Glutamatergic neuron (in vitro differentiated cells): ENCODE measurements at regions not wholly inside any gene's neighbourhood (a gene's known extent, or its start where the extent isn't known, plus 50 kb on each side); places are given as distances from the start of the nearest gene placed in this dataset.

Source experiments
- DNase-seq: peaks from one replicate; pipeline ENCODE4 v3.0.0; 2022
- H3K27ac Mint-ChIP-seq: one replicate; pipeline ENCODE4 v1.8.0; 2020; ENCODE audit warnings: mild to moderate bottlenecking, mixed read lengths, inconsistent platforms; ENCODE audit not compliant: unreplicated experiment
- H3K27me3 Mint-ChIP-seq: one replicate; pipeline ENCODE4 v1.8.0; 2020; ENCODE audit warnings: mild to moderate bottlenecking, moderate library complexity, mixed read lengths, inconsistent platforms; ENCODE audit not compliant: unreplicated experiment
- H3K36me3 Mint-ChIP-seq: one replicate; pipeline ENCODE4 v1.8.0; 2020; ENCODE audit warnings: mild to moderate bottlenecking, mixed read lengths, inconsistent platforms; ENCODE audit not compliant: unreplicated experiment
- H3K4me1 Mint-ChIP-seq: one replicate; pipeline ENCODE4 v1.8.0; 2020; ENCODE audit warnings: mild to moderate bottlenecking, low read depth, mixed read lengths, inconsistent platforms; ENCODE audit not compliant: unreplicated experiment
- H3K4me3 Mint-ChIP-seq: one replicate; pipeline ENCODE4 v1.8.0; 2020; ENCODE audit warnings: mild to moderate bottlenecking, mixed read lengths, inconsistent platforms; ENCODE audit not compliant: unreplicated experiment
- H3K9me3 Mint-ChIP-seq: one replicate; pipeline ENCODE4 v1.8.0; 2020; ENCODE audit warnings: mild to moderate bottlenecking, moderate library complexity, mixed read lengths, inconsistent platforms; ENCODE audit not compliant: unreplicated experiment
- TF ChIP-seq, protein P1 (sequence below): fragments of 200-600 bp; sonication (generic); IDR thresholded peaks from one replicate; pipeline ENCODE4 v1.5.0; 2021; ENCODE audit not compliant: partially characterized antibody, unreplicated experiment

DNA sequence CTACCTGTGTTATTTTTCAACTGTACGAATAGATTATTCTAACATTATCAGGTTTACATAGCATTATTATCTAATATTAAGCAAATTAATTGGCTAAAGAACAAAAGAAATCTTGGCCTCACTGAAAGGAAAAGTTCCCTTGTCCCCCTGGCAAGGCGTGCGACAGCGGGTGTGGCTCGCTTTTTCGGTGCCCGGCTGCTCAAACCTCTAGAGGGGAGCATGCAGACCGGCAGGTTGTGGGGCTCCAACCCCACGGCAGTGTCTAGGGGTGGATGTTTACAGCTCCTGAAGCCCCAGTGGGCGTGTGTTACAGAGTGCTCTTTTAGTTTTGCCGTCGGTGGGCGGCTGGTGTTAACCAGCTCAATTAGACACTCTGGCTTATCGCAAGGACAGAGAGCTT, 456.4 kb downstream of the TNS3 start:
- H3K36me3 Mint-ChIP-seq: no peaks in the 10 kb centered on the region
- no peaks in the 10 kb centered on the region for H3K27me3 Mint-ChIP-seq
- no peak overlapping the region for H3K27ac Mint-ChIP-seq
- no peaks in the 10 kb centered on the region for H3K9me3 Mint-ChIP-seq
- H3K4me3 Mint-ChIP-seq: no peak overlapping the region
- TF ChIP-seq, protein P1, sequence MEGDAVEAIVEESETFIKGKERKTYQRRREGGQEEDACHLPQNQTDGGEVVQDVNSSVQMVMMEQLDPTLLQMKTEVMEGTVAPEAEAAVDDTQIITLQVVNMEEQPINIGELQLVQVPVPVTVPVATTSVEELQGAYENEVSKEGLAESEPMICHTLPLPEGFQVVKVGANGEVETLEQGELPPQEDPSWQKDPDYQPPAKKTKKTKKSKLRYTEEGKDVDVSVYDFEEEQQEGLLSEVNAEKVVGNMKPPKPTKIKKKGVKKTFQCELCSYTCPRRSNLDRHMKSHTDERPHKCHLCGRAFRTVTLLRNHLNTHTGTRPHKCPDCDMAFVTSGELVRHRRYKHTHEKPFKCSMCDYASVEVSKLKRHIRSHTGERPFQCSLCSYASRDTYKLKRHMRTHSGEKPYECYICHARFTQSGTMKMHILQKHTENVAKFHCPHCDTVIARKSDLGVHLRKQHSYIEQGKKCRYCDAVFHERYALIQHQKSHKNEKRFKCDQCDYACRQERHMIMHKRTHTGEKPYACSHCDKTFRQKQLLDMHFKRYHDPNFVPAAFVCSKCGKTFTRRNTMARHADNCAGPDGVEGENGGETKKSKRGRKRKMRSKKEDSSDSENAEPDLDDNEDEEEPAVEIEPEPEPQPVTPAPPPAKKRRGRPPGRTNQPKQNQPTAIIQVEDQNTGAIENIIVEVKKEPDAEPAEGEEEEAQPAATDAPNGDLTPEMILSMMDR: no peak
- DNase-seq: no peak
- H3K4me1 Mint-ChIP-seq: no peaks in the 10 kb centered on the region

DNA sequence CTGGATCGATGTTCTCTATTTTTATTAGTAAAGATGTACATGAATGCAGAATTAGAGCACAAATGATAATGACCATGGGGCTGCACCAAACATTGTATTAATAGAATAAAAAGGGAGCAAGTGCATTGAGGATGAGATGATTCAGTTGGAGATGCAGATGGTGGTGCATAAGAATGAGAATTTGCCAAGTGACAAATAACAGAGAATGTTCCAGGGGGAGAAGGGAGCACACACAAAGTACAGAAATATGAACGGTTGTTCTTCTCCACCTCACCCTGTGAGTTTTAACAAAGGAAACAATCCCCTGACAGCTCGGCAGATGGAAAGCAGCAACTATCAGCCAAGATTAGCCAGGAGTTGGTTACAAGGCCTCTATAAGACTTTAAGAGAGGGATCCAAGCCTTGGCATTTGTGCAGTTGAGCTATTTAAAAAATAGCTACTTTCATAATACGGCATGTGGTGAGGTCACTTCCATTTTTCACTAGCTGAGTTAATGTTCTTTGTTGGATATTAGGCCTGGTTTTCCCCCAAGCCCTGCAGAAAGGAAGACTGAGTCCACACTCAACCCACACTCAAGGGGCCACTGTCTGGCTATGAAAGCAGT, 462.5 kb downstream of the TNS3 start:
- DNase-seq: no peak
- H3K27me3 Mint-ChIP-seq: peaks cover 3% of the 10 kb centered on the region
- H3K4me1 Mint-ChIP-seq: no peaks in the 10 kb centered on the region
- H3K27ac Mint-ChIP-seq: no peak overlapping the region
- no peaks in the 10 kb centered on the region for H3K36me3 Mint-ChIP-seq
- no peak overlapping the region for H3K4me3 Mint-ChIP-seq
- TF ChIP-seq, protein P1: no peak
- H3K9me3 Mint-ChIP-seq: no peaks in the 10 kb centered on the region

DNA sequence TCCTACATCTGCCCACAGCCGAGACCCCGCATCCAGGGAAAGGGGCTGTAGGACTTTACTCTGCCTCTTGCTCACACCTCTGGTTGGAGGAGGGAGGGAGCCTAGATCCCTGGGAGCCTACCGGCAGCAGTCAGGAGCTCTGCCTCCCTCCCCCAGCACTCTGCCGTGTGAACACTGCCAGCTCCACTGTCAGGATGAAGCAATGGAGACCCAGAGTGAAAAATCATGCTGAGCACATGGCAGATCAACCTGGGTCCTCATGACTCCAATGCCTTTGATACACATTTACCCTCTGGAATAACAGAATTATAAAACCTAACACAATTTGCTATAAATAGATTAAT, 477.7 kb downstream of the TNS3 start:
- H3K27me3 Mint-ChIP-seq: no peaks in the 10 kb centered on the region
- H3K4me1 Mint-ChIP-seq: no peaks in the 10 kb centered on the region
- TF ChIP-seq, protein P1: no peak
- no peaks in the 10 kb centered on the region for H3K36me3 Mint-ChIP-seq
- no peak for DNase-seq
- H3K4me3 Mint-ChIP-seq: no peak overlapping the region
- H3K27ac Mint-ChIP-seq: no peak overlapping the region
- no peaks in the 10 kb centered on the region for H3K9me3 Mint-ChIP-seq

DNA sequence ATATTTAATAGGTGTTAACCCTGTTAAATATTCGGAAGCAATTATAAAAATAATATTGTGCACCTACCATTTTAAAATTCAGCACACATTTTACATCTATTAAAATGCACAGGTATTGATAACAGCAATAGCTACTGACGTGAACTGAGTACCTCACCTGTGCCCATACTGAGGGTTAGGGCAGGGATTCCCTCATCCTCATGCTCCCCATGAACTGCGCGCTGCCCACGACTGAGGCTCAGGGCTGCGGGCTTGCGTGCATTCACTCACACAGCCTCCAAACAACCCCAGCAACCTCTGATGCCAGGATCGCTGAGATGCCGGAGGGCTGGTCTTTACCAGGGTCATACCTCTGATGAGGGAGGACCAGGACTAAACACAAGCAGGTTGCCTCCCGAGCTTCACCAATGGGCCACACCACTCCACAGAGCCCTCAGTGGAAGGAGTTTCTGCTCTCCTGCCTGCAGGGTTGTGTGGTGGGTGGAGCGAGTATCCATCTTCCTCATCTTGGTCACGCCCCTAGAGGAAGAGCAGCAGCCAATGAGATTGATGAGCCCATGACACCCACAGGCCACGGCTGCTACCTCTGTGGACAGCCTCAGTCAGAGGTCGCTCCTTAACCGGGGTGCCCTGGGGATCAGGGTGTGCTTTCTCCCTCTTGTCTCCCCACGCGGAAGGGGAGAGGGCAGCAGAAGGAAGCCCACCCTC, 478.3 kb downstream of the TNS3 start:
- DNase-seq: no peak
- Mint-ChIP-seq H3K36me3 (no peaks in the 10 kb centered on the region), H3K4me3 (no peak overlapping the region), H3K27ac (no peak overlapping the region), H3K4me1 (no peaks in the 10 kb centered on the region), H3K27me3 (no peaks in the 10 kb centered on the region), H3K9me3 (no peaks in the 10 kb centered on the region)
- TF ChIP-seq, protein P1: no peak

DNA sequence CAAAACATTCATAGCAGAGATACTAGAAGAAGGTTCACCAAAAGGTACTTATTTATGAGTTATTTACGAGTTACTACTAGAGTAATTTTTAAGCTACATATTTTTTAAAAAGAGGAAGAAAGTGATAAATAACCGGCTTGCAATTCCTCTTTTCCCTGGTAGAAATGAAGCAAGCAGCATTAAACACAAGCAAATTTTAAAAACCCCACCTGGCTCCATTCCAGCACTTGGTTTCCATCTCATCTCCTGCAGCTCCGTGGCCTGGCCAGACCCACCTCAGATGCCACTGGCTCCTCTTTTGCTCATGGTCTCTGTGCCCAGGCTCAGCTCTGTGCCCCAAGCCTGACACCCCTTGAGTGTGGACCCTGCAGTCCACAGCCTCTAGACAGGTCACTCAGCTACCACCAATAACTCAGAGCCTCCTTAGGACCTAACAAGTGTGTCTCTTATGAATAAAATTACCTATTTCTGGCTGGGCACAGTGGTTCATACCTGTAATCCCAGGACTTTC, 479.5 kb downstream of the TNS3 start:
- Mint-ChIP-seq H3K9me3 (no peaks in the 10 kb centered on the region), H3K27me3 (no peaks in the 10 kb centered on the region), H3K36me3 (no peaks in the 10 kb centered on the region), H3K4me3 (no peak overlapping the region), H3K4me1 (no peaks in the 10 kb centered on the region), H3K27ac (no peak overlapping the region)
- DNase-seq: no peak
- TF ChIP-seq, protein P1: no peak
